ENCODE measurements at regions not wholly inside any gene's neighbourhood (a gene's known extent, or its start where the extent isn't known, plus 50 kb on each side); places are given as distances from the start of the nearest gene placed in this dataset.

DNA sequence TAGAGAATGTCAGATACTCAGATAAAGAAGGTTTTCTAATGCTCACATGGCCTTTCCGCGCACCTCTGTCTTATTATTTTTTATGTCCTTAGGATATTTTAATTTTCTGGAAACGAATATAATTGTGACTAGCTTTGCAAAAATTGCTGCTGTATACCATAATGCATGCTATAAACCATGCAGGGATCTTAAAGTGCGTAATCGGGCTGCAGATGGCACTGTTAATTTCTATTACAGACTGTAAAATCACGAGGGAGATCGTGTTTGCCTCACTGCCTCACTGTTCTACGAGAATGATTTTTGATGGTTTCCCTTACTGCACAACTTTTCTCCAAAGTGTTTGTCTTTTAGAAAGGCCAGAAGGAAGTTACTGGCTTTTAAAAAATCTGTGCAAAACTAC is 356.1 kb downstream of the TUSC1 start:
- no peak for DNase-seq (ENCODE audit: low read depth, low spot score)
- no peaks in the 10 kb centered on the region for H4K20me1 ChIP-seq (ENCODE audit: control insufficient read depth, extremely low read depth, insufficient read depth, low read length)
- no peak overlapping the region for H3K4me3 ChIP-seq (ENCODE audit: control insufficient read depth in 2 of 3, extremely low read depth in 1 of 3, insufficient read depth in 2 of 3, low read depth in 1 of 3, low read length in 3 of 3)
- H3K27ac ChIP-seq (ENCODE audit: control insufficient read depth, insufficient read depth, low read length), result no peak overlapping the region
- no peaks in the 10 kb centered on the region for H3K4me1 ChIP-seq (ENCODE audit: control insufficient read depth, extremely low read depth, insufficient read depth, low read length)
- H3K4me2 ChIP-seq (ENCODE audit: control insufficient read depth, extremely low read depth, insufficient read depth, low read depth, low read length), result no peak overlapping the region
- H3K9me1 ChIP-seq (ENCODE audit: control insufficient read depth, extremely low read depth, insufficient read depth, low read length), result no peaks in the 10 kb centered on the region
- TF ChIP-seq EZH2 (IDR thresholded peaks at IDR 0.05; ENCODE audit: low read length) (no peak), CTCF (optimal IDR thresholded peaks at IDR 0.05 in 1 of 3, IDR thresholded peaks at IDR 0.05 in 1 of 3, conservative IDR thresholded peaks at IDR 0.05 in 1 of 3; ENCODE audit: extremely low read depth in 1 of 3, insufficient read depth in 2 of 3, low read length in 3 of 3) (no peak)
- H3K9me3 ChIP-seq (ENCODE audit: control insufficient read depth, low read depth, low read length), result no peaks in the 10 kb centered on the region
- no peaks in the 10 kb centered on the region for H3K79me2 ChIP-seq (ENCODE audit: control insufficient read depth, insufficient read depth, low read length)
- H3K36me3 ChIP-seq (ENCODE audit: control insufficient read depth in 2 of 2, extremely low read depth in 1 of 2, insufficient read depth in 2 of 2, low read length in 2 of 2), result no peaks in the 10 kb centered on the region
- FAIRE-seq, result no peak
- H3K9ac ChIP-seq (ENCODE audit: control insufficient read depth, extremely low read depth, insufficient read depth, low read length), result no peak overlapping the region
- H3K27me3 ChIP-seq (ENCODE audit: control insufficient read depth, extremely low read depth, insufficient read depth, low read length), result no peaks in the 10 kb centered on the region
- dilution Hi-C loops (cut with MboI; ENCODE audit: extremely low pct_ligation_motif_present, low sequenced_read_pairs), result no loop called here
- no peak overlapping the region for H2AFZ ChIP-seq (ENCODE audit: control insufficient read depth, low read length)

DNA sequence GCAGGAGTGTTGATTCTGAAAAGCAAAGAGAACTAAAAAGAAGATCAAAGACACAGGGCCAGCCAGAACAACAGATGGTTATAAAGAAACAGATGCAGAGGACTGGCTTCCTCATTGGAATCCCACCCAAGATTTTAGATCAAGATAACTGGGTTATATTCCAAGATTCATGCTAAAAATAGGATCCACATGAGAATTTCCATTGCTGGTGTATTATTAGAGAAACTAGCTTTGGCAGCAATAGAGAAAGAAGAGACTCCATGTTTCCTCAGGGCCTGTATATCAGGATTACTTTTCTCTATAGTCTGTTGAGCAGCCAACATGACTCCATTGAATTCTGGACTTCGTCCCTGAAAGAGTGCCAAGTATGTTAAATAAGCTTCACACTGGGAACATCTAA is 367.3 kb downstream of the TUSC1 start:
- Histone ChIP-seq H2AFZ (ENCODE audit: control insufficient read depth, low read length) (no peak overlapping the region), H4K20me1 (ENCODE audit: control insufficient read depth, extremely low read depth, insufficient read depth, low read length) (no peaks in the 10 kb centered on the region), H3K27me3 (ENCODE audit: control insufficient read depth, extremely low read depth, insufficient read depth, low read length) (no peaks in the 10 kb centered on the region), H3K9ac (ENCODE audit: control insufficient read depth, extremely low read depth, insufficient read depth, low read length) (no peak overlapping the region), H3K36me3 (ENCODE audit: control insufficient read depth in 2 of 2, extremely low read depth in 1 of 2, insufficient read depth in 2 of 2, low read length in 2 of 2) (no peaks in the 10 kb centered on the region), H3K79me2 (ENCODE audit: control insufficient read depth, insufficient read depth, low read length) (no peaks in the 10 kb centered on the region), H3K4me3 (ENCODE audit: control insufficient read depth in 2 of 3, extremely low read depth in 1 of 3, insufficient read depth in 2 of 3, low read depth in 1 of 3, low read length in 3 of 3) (no peak overlapping the region), H3K27ac (ENCODE audit: control insufficient read depth, insufficient read depth, low read length) (no peak overlapping the region), H3K4me2 (ENCODE audit: control insufficient read depth, extremely low read depth, insufficient read depth, low read depth, low read length) (no peak overlapping the region), H3K9me1 (ENCODE audit: control insufficient read depth, extremely low read depth, insufficient read depth, low read length) (no peaks in the 10 kb centered on the region), H3K4me1 (ENCODE audit: control insufficient read depth, extremely low read depth, insufficient read depth, low read length) (no peaks in the 10 kb centered on the region), H3K9me3 (ENCODE audit: control insufficient read depth, low read depth, low read length) (no peaks in the 10 kb centered on the region)
- no peak for TF ChIP-seq EZH2 (IDR thresholded peaks at IDR 0.05; ENCODE audit: low read length)
- TF ChIP-seq CTCF (optimal IDR thresholded peaks at IDR 0.05 in 1 of 3, IDR thresholded peaks at IDR 0.05 in 1 of 3, conservative IDR thresholded peaks at IDR 0.05 in 1 of 3; ENCODE audit: extremely low read depth in 1 of 3, insufficient read depth in 2 of 3, low read length in 3 of 3), result no peak
- DNase-seq (ENCODE audit: low read depth, low spot score) (no peak), FAIRE-seq (no peak)
- dilution Hi-C loops (cut with MboI; ENCODE audit: extremely low pct_ligation_motif_present, low sequenced_read_pairs), result no loop called here
